BJ (cell line): ENCODE measurements at regions not wholly inside any gene's neighbourhood (a gene's known extent, or its start where the extent isn't known, plus 50 kb on each side); places are given as distances from the start of the nearest gene placed in this dataset.

Experiments used
- CTCF ChIA-PET: fragments of 350-600 bp; formaldehyde crosslinking; extraction: SDS; loops from one replicate; lab custom pipeline; 2021; ENCODE audit warnings: antibody characterized with exemption, inconsistent platforms; lab: Yijun Ruan, JAX
- POLR2A ChIA-PET: fragments of 300-600 bp; sonication (Branson Sonifier 250); formaldehyde crosslinking; extraction: SDS; loops from one replicate; lab custom pipeline; 2021; ENCODE audit warnings: antibody characterized with exemption; lab: Charles Lee
- DNase-seq: peaks from one replicate; pipeline ENCODE4 v3.0.0-alpha.2; 2011; ENCODE audit warnings: low read depth
- H3K27me3 ChIP-seq: 2 replicates; pipeline ENCODE4 v1.6.0; 2011; ENCODE audit warnings: low read length; ENCODE audit not compliant: control insufficient read depth, insufficient read depth
- H3K36me3 ChIP-seq: 2 replicates; pipeline ENCODE4 v1.5.1; 2011; ENCODE audit warnings: low read length; ENCODE audit not compliant: control insufficient read depth, insufficient read depth
- H3K4me3 ChIP-seq: 2 replicates; pipeline ENCODE4 v1.5.1; 2011; ENCODE audit warnings: low read depth, mild to moderate bottlenecking, control low read depth, low read length
- TF ChIP-seq, protein P1 (sequence below): IDR thresholded peaks from 2 replicates; pipeline ENCODE4 v1.5.1; 2011; ENCODE audit warnings: low read depth, mild to moderate bottlenecking, control low read depth, inconsistent platforms, low read length, moderate library complexity; ENCODE audit not compliant: insufficient read depth

DNA sequence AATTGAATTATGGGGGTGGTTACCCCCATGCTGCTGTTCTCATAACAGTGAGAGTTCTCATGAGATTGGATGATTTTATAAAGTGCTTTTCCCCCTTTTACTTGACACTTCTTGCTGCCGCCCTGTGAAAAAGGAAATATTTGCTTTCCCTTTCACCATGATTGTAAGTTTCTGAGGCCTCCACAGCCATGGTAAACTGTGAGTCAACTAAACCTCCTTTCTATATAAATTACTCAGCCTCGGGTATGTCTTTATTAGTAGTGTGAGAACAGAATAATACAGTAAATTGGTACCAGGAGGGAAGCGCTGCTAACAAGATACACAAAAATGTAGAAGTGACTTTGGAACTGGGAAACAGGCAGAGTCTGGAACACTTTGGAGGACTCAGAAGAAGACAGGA lies 1070.8 kb downstream of the FAM133A start:
- no peaks in the 10 kb centered on the region for H3K36me3 ChIP-seq
- H3K4me3 ChIP-seq, result no peak overlapping the region
- TF ChIP-seq, protein P1, sequence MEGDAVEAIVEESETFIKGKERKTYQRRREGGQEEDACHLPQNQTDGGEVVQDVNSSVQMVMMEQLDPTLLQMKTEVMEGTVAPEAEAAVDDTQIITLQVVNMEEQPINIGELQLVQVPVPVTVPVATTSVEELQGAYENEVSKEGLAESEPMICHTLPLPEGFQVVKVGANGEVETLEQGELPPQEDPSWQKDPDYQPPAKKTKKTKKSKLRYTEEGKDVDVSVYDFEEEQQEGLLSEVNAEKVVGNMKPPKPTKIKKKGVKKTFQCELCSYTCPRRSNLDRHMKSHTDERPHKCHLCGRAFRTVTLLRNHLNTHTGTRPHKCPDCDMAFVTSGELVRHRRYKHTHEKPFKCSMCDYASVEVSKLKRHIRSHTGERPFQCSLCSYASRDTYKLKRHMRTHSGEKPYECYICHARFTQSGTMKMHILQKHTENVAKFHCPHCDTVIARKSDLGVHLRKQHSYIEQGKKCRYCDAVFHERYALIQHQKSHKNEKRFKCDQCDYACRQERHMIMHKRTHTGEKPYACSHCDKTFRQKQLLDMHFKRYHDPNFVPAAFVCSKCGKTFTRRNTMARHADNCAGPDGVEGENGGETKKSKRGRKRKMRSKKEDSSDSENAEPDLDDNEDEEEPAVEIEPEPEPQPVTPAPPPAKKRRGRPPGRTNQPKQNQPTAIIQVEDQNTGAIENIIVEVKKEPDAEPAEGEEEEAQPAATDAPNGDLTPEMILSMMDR, result no peak
- DNase-seq, result no peak
- POLR2A ChIA-PET, result no interaction called here
- CTCF ChIA-PET, result no interaction called here
- H3K27me3 ChIP-seq, result no peaks in the 10 kb centered on the region

DNA sequence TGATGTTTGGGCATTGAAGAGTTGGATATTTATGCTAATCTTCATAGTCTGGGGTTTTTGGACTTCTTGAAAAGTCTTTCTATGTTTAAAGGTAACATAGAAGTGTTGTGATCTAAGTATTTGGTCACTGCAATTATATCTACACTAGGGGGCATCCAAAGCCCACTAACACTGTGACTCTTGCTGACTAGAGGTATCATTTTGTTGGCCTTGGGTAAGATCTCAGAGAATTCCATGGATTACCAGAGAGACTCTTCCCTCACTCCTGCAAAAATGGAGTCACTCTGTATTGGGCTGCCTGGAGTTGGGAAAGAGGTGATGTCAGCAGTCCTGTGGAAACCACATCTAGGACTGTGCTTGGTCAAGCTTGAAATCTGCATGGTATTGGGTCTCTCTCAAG lies 1077.6 kb downstream of the FAM133A start:
- Histone ChIP-seq H3K4me3 (no peak overlapping the region), H3K27me3 (no peaks in the 10 kb centered on the region), H3K36me3 (no peaks in the 10 kb centered on the region)
- POLR2A ChIA-PET, result no interaction called here
- CTCF ChIA-PET, result no interaction called here
- DNase-seq, result no peak
- TF ChIP-seq, protein P1, result no peak

DNA sequence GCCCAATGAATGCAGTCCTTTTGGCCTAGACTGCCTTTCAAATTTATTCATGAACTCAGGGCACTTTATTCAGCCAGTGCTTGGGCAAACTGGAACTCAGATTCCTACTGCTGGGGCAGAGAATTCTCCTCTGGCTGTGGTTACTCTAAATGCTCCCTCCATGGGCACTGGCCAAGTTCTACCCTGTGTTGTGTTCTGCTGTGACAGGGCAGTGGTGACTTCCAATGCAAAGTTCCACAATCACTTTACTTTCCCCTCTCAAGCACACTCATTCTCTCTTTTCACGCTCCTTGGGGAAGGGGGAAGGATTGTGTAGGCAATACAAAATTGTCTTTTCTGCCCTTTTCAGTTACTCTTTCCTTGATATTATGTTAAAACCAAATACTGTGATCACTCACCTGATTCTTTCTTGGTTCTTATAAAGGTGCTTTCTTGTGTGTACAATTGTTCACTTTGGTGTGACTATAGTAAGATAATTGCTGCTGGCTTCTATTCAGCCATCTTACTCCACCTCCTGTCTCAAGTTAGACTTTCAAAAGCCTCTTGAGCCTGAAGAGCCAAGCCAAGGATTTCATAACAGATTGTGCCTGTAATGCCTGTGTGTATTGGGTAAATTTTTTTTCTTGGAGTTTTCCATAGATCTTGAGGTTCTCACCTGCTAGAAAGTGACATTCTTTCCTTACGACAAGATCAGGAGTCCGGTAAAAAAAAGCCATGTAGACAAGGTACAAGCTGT lies 1078.6 kb downstream of the FAM133A start:
- ChIA-PET POLR2A (no interaction called here), CTCF (no interaction called here)
- Histone ChIP-seq H3K36me3 (no peaks in the 10 kb centered on the region), H3K4me3 (no peak overlapping the region), H3K27me3 (no peaks in the 10 kb centered on the region)
- DNase-seq, result no peak
- TF ChIP-seq, protein P1, result no peak

DNA sequence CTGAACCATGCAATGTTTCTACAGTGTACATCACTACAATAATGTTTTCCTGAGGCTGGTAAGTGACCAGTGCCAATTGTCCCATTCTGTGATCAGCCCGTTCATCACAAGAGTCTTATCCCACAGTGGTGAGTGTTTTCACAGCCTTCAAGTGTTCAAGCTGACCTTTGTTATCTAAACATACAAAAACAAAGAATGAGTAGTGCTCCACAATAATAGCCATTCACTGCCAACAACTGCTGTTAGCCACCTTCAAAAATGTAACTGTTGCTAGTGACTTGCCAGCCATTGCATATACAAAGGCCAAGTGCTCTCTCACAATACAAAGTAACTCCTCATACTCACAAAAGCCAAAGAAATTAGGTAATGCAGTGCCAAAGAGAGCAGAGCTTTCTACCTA lies 1084.1 kb downstream of the FAM133A start:
- TF ChIP-seq, protein P1, result no peak
- H3K27me3 ChIP-seq, result no peaks in the 10 kb centered on the region
- no peak for DNase-seq
- no peak overlapping the region for H3K4me3 ChIP-seq
- ChIA-PET CTCF (no interaction called here), POLR2A (no interaction called here)
- no peaks in the 10 kb centered on the region for H3K36me3 ChIP-seq

DNA sequence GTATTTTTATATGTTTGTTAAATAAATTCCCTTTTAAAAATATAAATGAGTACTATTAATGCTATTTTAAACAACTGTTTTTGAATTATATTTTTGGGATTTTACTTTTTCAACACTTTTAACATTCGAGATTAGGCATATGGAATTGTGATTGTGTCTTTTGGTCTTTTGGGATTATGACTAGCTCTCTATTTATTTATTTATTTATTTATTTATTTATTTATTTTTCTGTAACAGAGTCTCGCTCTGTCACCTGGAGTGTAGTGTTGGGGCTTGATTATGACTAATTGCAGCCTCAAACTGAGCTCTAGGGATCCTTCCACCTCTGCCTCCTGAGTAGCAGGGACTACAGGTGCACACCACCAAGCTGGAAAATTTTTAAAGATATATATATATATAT lies 1101.6 kb downstream of the FAM133A start:
- TF ChIP-seq, protein P1, result no peak
- H3K4me3 ChIP-seq, result no peak overlapping the region
- POLR2A ChIA-PET, result no interaction called here
- no peaks in the 10 kb centered on the region for H3K36me3 ChIP-seq
- DNase-seq, result no peak
- CTCF ChIA-PET, result no interaction called here
- H3K27me3 ChIP-seq, result no peaks in the 10 kb centered on the region
